HG02759 (cell line): ENCODE measurements at regions not wholly inside any gene's neighbourhood (a gene's known extent, or its start where the extent isn't known, plus 50 kb on each side); places are given as distances from the start of the nearest gene placed in this dataset.

Source experiments
- ATAC-seq: cut with Tn5 transposase; IDR thresholded peaks from one replicate; pipeline ENCODE4 v1.9.1; 2021; ENCODE audit warnings: mild to moderate bottlenecking, moderate library complexity; ENCODE audit not compliant: unreplicated experiment

DNA sequence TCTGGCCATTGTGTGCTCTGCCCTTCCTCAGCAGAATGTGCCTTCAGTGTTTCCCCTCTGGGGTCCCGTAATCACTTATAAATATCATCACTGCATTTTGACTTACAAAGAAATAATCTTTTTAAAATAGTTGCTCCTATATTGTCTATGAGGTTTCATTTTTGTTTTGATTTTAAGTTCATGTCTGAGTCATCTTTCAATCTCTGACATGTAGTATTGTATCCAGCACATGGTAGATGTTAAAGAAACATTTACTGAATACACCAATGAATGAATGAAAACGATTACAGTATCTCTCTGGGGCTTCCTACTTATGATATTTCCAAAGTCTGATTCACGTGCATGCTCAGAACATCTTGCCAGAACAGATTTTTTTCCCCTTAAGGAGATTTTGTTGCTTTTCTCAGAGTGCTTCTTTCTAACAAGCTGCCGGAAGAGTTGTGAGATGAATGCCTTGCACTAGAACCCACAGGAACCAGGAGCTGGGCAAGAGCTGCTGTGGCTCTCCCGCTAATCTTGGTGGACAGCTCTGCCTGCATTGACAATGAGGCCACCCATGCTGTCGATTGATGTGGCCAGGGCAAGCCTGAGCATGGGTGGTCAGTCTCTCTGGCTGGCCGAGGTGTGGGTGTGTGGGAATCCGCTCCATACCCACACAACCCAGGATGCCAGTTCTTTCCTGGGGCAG is 199.4 kb downstream of the CYRIA start:
- no peak for ATAC-seq

DNA sequence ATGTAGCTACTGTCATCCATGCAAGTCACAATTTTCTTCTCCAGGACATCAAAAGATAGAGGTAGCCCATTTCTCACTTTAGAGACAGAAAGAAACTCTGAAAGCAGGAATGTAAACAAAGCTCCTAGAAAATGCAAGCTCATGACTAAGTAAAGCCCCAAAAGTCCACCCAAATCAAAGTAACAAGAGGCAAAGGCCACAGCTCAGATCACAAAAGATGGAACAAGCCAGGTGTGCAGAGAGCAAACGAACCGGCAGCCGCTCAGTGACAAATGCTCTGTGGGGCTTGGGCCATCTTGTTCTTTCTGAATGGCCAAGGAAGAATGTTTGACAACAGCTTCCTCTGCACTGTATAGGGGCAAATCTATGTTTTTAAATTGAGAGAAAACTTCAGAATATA is 201.0 kb downstream of the CYRIA start:
- ATAC-seq: no peak

DNA sequence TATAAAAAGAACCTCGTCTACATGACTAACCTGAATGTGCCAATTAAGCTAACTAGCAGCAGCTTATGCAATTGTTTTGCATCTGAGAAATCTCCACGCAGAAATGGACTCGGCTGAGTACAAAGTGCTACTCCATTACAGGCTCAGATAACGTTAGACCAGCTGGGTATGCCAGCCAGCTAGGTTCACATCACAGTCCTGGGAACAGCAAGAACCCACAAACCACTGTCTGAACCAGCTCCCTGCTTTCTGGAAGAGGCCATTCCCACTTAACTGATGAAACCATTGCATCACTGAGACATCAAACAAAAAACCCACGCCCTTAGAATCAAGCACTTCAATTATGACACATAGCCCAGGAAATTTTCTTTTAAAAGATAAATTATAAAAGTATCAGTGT is 202.7 kb downstream of the CYRIA start:
- no peak for ATAC-seq

DNA sequence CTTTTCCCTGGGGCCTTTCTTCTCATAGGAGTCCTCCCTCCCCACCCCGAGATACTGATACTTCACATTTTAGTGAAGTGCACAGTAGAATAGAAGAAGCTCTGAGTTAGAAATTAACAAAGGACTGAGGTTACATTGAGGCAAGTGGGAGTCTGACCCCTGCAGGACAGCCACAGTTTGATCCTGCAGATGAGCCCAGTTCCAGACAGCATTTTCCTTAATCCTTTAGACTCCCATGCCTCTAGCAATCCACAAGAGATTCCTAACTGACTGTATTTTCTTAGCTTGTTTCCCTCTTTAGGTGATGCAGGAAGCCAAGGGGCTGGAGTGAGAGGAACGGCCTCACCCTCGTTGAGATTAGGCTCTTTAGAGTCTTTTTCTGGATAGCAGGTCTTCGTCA is 204.0 kb downstream of the CYRIA start:
- ATAC-seq: no peak

DNA sequence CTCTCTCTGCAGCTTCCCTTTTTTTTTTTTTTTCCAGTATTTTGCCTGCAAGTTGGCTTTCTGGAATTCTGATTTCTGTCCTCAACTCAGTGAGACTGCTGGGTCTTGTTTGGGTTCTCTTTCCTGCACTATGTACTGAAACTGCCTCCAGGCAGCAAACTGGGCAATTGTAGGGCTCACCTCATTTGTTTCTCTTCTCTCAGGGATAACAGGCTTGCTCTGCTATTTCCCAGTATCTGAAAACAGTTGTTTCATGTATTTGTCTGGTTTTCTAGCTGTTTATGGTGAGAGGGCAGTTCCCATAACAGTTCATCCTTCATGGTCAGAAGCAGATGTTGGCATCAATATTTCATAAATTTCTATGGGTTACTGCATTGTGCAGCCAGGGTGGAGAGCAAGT is 206.0 kb downstream of the CYRIA start:
- no peak for ATAC-seq

DNA sequence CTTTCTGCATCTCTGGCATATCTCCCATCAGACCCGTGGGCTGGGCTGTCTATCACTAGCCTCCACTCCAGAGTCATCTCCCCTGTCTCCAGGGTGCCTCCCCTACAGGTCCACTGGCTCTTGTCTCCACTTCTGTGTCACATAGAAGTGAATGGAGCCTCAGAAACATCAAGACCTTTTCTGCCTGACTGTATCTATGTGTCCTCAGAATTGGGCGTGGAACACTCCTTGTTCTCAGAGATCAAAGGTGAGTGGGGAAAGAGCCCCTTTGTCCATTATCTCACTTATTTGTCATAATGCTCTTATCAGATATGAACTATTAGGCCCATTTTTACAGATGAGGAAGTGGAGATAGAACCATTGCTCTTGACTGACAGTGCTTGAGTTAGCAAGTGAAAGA is 211.0 kb downstream of the CYRIA start:
- no peak for ATAC-seq

DNA sequence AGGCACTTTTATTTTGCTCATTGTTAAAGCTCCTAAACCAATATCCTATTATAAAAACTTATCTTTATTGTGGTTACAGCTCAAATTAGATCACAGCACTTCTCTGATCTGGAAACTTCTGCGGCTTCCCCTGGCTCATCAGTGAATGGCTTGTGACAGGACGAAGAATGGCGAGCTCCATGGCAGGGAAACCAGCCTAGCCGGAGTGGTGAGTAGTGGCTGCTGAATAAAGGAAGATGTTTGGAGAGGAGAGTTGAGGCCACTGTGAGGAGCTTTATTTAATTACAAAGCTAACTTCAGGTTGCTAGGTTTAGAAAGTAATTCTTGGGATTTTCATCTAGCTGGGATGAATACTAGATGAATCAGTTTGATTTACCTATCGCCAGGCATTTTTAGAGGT is 213.5 kb downstream of the CYRIA start:
- no peak for ATAC-seq

DNA sequence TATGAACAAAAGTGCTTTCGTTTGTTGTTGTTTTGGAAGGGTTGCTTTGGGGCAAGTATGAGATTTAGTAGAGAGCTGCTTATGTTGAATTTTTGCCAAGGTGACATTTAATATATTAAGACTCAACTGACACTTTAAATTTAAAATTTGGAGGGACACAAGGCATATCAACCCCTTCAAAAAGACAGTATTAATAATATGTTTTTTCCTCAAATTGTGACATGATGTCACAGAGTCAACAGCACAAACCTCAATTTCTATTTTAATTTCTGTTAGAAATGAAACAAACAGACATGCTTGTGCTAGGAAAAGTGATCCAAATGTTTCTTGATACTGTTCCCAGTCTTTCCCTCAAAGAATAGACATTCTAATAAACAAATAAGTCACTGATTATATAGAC is 218.9 kb downstream of the CYRIA start:
- no peak for ATAC-seq

DNA sequence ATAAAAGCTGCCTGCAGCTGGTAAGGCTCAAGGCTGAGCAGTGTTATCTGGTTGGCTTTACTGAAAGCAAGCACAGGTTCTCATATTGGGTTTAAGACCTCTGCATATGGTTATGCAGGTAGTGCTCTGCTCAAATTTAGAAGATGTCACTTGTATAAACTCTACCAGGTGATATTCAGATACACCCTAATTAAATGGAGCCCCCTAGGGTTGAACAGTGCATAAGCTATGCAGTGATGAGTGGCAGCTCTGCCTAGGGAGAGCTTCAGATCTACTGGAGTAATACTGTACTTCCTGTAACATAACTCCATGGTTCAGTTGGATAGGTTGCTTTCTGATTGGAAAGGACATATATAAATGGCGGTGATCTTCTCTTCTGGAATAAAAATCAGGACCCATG is 222.7 kb downstream of the CYRIA start:
- no peak for ATAC-seq

DNA sequence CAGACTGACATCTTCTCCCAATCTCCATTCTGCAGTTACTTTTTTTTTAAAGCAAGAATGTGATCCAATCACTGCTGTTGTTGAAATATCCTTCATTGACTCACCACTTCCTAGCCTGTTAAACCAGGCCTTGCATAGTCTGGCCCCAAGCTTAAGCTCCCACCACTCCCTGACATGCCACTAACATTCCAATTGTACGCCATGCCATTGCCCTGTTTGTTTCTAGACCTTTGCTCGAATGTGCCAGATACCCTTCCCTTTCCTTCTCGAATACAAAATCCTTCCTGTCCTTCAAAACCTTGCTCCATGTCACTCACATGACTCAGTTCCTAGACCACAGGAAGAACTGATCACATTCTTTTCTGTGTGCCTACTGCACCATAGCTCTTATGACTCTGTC is 224.2 kb downstream of the CYRIA start:
- no peak for ATAC-seq

DNA sequence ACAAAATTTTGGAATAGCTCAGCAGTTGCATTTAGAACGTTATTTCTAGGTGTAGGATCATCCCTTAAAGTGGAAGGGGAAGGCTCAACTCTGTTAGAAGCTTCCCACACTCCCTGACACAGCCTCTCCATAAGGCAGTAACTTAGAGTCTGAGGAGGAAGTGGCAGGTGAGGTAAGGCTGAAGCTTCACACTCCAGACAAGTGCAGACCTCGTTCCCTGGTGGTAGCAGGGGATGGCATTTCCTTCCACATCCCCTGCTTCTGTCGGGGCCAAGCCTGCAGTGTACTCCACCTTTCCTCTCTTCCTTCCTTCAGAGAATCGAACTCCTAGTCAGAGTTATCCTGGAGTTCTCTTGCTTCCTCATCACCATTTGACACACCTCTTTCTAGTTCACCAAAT is 224.7 kb downstream of the CYRIA start:
- no peak for ATAC-seq

DNA sequence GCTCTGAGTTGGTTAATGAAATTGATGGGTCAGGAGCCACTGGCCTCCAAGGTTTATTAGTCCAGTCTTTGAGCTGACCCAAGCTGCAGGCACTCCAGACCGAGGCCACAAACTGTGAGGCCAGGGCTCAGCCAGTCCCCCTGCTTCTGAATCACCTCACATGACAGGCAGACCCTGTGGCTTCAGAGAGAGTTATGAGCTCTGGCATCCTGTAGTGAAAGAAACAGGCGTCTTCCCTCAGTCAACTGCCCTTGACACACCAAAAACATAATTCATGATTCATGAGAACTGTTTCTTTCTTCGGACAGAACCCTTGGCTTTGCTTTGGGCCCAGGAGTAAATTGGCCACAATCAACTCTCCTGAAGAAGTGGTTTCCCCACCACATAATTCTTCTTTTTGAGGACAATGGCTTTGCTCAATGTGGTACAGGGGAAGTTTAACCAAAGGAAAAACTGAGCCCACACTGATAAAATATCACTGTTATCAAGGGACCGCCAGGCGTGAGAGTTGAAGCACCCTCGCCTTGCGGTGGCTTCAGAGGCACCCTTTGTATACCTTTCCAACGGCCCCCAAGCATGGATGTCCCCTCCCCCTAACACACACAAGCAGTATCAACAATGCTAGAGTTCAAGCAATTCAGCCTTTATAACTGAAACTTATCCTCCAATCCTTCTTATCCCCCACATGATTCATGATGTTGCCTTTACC is 226.9 kb downstream of the CYRIA start:
- no peak for ATAC-seq

DNA sequence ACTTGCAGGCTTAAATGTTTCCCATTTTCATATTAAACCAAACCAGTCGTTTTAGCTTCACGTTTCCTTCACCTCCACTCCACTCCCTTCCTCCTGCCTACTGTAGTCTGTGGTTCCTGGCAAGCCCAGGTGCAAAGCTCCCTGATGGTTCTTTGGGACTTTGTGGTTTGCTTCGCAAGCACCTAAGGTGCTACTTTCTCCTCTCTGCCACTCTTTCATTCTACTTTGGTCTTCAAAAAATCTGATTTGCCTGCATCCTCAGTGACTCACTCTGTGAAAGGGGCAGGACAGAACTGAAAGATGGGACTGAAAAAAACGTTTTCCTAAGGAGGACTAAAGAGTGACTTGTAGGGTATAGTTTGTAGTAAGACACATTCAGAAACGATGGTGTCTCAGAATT is 228.4 kb downstream of the CYRIA start:
- ATAC-seq: no peak

DNA sequence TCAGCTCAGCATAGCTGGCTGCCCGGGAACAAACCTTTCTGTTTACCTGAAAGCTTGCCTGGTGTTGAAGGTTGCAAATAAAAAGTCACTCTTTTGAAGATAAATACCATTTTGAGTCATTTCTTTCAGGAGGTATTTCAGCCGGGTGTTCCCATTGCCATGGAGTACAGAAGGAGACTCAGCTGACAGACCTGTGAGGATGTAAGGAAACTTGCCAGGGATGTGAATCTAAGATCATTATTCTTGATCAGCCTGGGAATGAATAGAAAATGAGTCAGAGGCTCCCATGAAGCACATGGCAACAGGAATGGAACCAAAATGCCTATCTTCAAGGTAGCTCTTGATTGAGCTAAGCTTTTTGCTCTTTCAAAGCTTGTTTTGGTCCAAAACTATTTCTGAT is 231.2 kb downstream of the CYRIA start:
- ATAC-seq: no peak

DNA sequence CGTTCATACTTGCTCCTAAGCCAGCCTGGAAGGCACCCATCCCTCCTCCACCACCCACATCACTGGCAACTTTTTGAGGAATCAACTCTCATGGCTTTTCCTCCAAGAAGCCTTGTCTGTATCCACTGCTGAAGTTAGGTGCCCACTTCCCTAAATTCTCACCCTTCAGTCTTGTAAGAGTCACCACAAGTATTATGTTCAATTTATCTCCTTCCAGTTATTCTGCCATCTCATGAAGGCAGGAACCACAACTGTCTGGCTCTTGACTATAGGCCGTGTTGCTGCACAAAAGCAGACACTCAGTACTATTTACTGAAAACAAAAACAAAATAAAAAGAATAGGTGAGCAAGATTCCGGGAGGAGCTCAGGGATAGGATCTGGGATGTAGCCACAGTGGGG is 234.8 kb downstream of the CYRIA start:
- no peak for ATAC-seq

DNA sequence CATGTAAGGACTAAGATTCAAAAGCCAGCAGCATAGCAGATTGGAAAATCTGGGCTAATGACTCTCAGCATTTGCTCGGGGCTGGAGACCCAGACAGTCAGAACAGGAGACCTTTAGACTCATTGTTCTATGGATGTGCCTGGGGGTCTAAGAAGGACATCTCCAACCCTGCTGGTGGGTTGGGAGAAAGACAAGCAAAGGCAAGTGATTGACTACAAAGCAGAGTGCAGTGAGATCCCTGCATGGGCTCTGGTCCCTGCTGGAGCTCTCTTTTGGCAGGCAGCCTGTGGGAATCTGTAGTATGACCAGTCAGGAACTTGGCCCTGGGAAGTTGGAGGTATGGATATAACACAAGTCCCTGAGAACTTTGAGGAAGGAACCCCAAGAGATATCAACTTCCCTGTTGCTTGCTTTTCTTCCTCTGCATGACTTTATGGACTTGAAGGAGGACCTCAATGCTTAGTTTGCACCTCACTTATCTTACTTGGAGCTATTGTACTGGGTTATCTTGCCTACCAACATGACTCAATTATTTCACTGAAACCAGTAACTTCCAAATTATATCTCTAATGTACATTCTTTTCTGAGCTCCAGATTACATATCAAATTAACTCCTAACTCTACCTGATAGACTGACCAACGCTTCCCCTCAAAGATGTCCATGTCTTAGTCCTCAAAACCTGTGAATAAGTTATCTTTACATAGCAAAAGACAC is 236.0 kb downstream of the CYRIA start:
- no peak for ATAC-seq

DNA sequence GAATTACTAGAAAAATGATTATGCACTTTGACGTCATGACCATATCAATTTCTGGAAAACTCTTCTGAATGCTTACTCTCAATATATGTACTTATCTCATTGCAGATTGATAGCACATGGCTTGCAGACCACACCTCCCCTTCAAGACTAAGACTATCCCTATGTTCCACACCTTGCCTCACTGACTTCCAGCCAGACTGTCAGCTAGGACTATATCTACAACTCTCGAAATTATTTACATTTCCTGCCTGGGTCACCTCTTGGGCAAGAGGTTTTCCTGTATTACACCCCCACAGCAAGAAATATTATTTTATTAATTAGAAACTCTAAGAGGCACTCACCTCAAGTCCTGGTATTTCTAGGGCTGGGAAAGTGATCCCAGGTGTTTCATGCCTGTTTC is 236.6 kb downstream of the CYRIA start:
- no peak for ATAC-seq

DNA sequence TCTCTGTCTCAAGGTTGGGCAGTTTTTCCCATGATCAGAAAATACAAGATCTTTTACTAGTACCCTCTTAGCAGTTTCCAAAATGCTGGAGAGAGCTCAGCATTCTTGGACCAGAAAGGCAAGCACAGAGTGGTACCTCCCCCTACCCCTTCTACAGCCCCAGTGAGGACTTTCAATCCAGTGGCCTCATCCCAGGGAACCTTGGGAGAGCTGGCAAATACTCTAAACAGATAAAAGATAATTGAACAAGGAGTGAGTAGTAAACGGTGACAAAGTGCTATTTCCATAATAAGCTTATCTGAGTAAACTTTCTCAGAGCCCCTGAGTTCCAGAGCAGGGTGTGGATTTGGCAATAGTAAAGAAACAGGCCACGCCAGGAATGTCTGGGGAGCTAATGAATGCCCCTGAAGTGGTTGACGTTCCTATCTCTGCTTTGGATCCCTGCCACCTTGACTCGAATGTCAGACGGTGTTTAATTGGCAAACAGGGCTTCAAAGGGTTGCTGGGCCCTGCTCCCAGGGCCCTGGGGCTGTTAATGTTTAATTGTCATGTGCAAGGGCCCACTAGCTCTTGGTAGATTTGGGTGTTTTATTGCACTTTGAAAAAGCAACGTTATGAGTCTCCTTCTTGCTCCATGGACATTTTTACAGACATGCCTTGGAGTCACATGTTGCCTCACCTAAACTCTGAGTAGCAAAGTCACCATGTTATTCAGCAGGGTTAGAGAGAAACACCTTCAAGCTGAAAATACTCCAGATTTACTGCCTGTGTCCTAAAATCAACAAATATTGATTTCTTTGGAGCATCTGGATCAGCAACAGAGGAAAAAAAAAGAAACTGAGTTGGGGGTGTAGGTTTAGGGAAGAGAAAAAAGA is 239.9 kb downstream of the CYRIA start:
- no peak for ATAC-seq

DNA sequence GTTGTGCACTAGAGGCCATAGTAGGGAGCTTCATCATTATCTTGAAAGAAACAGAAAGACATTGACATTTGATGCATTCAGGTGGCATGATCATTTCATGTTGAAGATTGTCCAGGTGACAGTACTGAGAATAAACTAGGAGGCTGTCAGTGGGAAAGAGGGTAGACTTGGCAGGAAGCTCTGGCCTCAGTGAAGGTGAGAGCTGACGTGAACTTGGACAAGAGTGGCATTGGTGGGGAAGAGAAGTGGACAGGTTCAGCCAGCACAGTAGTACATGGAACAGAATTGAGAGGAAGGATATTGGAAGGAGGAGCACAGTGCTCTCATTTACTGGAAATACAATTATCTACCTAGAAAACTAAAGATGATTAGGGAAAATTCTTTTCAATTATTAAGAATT is 245.2 kb downstream of the CYRIA start:
- ATAC-seq: no peak

DNA sequence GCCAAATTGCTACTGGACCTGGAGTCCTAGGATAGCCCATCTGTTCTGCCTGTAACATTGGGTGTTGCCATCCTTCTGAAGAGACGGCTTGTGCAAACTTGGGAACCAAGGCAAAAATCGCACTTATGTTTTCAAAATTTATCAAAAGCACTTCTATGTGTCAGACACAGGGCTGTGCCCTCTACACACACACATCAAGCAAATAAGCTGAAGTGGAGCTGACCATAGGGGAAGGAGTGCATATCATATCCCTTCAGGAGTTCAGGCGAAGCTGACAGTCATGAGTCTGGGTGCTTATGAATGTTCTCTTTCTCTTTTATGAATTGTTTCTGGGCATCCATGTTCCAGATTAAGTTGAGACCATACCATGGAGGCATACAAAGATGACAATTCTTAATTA is 247.9 kb downstream of the CYRIA start:
- no peak for ATAC-seq

DNA sequence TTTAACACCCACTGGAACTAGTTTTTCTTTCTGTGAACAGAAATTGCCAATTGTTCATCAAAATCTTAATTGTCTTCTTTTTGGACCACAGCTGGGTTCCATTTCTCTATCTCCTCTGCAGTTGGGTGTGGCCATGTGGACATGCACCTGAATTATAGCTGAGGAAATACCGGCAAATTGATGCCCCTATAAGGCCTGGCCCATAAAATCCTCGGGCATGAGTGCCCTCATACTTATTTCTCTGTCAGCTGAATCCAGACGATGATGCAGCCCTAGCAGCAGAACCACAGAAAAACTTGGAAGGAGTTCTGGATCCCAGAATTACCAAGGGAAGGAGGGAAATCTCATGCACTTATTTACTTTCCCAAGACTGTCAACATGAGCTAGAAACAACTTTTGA is 249.0 kb downstream of the CYRIA start:
- no peak for ATAC-seq
